Activated CD4-positive, alpha-beta memory T cell treated with anti-CD3 and anti-CD28 coated beads, Interleukin-2, amount 10 ng/mL, durations not matched to agents 7 days and 5 days (primary cell): ENCODE measurements at regions not wholly inside any gene's neighbourhood (a gene's known extent, or its start where the extent isn't known, plus 50 kb on each side); places are given as distances from the start of the nearest gene placed in this dataset.

Experiments
- CTCF ChIA-PET: fragments of 350-600 bp; sonication (Branson Sonifier 250); formaldehyde crosslinking; loops from one replicate; lab custom pipeline; 2021; ENCODE audit warnings: antibody characterized with exemption, inconsistent platforms; lab: Charles Lee
- POLR2A ChIA-PET: fragments of 350-600 bp; sonication (Branson Sonifier 250); formaldehyde crosslinking; loops from one replicate; lab custom pipeline; 2021; ENCODE audit warnings: antibody characterized with exemption; lab: Charles Lee
- DNase-seq: peaks from one replicate; pipeline ENCODE4 v3.0.0-alpha.2; 2020
- H3K27ac Mint-ChIP-seq: one replicate; pipeline ENCODE4 v1.8.0; 2021; ENCODE audit warnings: mild to moderate bottlenecking, mixed read lengths
- H3K27me3 Mint-ChIP-seq: one replicate; pipeline ENCODE4 v1.8.0; 2021; ENCODE audit warnings: mixed read lengths
- H3K36me3 Mint-ChIP-seq: one replicate; pipeline ENCODE4 v1.8.0; 2021; ENCODE audit warnings: low read depth, mixed read lengths
- H3K4me1 Mint-ChIP-seq: one replicate; pipeline ENCODE4 v1.8.0; 2021; ENCODE audit warnings: mixed read lengths
- H3K4me3 Mint-ChIP-seq: one replicate; pipeline ENCODE4 v1.8.0; 2021; ENCODE audit warnings: mild to moderate bottlenecking, mixed read lengths
- H3K9me3 Mint-ChIP-seq: one replicate; pipeline ENCODE4 v1.8.0; 2021; ENCODE audit warnings: mixed read lengths

GRCh38 chr2:14197293-14197692 lies 435.2 kb upstream of the LRATD1 start:
- H3K9me3 Mint-ChIP-seq = peaks cover 9% of the 10 kb centered on the region
- no peak for DNase-seq
- ChIA-PET CTCF (no interaction called here), POLR2A (no interaction called here)
- no peaks in the 10 kb centered on the region for H3K36me3 Mint-ChIP-seq
- no peaks in the 10 kb centered on the region for H3K27me3 Mint-ChIP-seq
- no peaks in the 10 kb centered on the region for H3K4me1 Mint-ChIP-seq
- H3K4me3 Mint-ChIP-seq = no peak overlapping the region
- H3K27ac Mint-ChIP-seq = no peak overlapping the region

GRCh38 chr2:14199040-14199439 lies 433.5 kb upstream of the LRATD1 start:
- POLR2A ChIA-PET = no interaction called here
- Mint-ChIP-seq H3K27me3 (no peaks in the 10 kb centered on the region), H3K36me3 (no peaks in the 10 kb centered on the region), H3K9me3 (peaks cover 9% of the 10 kb centered on the region), H3K4me1 (no peaks in the 10 kb centered on the region), H3K4me3 (no peak overlapping the region), H3K27ac (no peak overlapping the region)
- DNase-seq = no peak
- CTCF ChIA-PET = no interaction called here

- ChIA-PET POLR2A (no interaction called here), CTCF (no interaction called here)
- Mint-ChIP-seq H3K27me3 (no peaks in the 10 kb centered on the region), H3K9me3 (peaks cover 3% of the 10 kb centered on the region), H3K4me1 (no peaks in the 10 kb centered on the region), H3K27ac (no peak overlapping the region), H3K4me3 (no peak overlapping the region), H3K36me3 (no peaks in the 10 kb centered on the region)
- no peak for DNase-seq
Measured at GRCh38 chr2:14219306-14219705, 413.2 kb upstream of the LRATD1 start.

- POLR2A ChIA-PET = no interaction called here
- Mint-ChIP-seq H3K36me3 (no peaks in the 10 kb centered on the region), H3K27me3 (no peaks in the 10 kb centered on the region), H3K9me3 (peaks cover 4% of the 10 kb centered on the region), H3K4me3 (no peak overlapping the region), H3K4me1 (no peaks in the 10 kb centered on the region), H3K27ac (no peak overlapping the region)
- DNase-seq = no peak
- CTCF ChIA-PET = no interaction called here
Measured at GRCh38 chr2:14220101-14220500, 412.4 kb upstream of the LRATD1 start.

GRCh38 chr2:14221466-14221865 lies 411.1 kb upstream of the LRATD1 start:
- H3K9me3 Mint-ChIP-seq = peaks cover 8% of the 10 kb centered on the region
- no peaks in the 10 kb centered on the region for H3K36me3 Mint-ChIP-seq
- ChIA-PET POLR2A (no interaction called here), CTCF (no interaction called here)
- DNase-seq = no peak
- no peaks in the 10 kb centered on the region for H3K4me1 Mint-ChIP-seq
- no peak overlapping the region for H3K27ac Mint-ChIP-seq
- H3K27me3 Mint-ChIP-seq = no peaks in the 10 kb centered on the region
- no peak overlapping the region for H3K4me3 Mint-ChIP-seq

GRCh38 chr2:14223576-14223975 lies 408.9 kb upstream of the LRATD1 start:
- Mint-ChIP-seq H3K36me3 (no peaks in the 10 kb centered on the region), H3K9me3 (peaks cover 10% of the 10 kb centered on the region), H3K4me1 (no peaks in the 10 kb centered on the region), H3K27ac (no peak overlapping the region), H3K27me3 (no peaks in the 10 kb centered on the region), H3K4me3 (no peak overlapping the region)
- DNase-seq = no peak
- ChIA-PET CTCF (no interaction called here), POLR2A (no interaction called here)

- DNase-seq = no peak
- Mint-ChIP-seq H3K36me3 (no peaks in the 10 kb centered on the region), H3K27ac (no peak overlapping the region), H3K4me1 (no peaks in the 10 kb centered on the region), H3K9me3 (peaks cover 9% of the 10 kb centered on the region), H3K4me3 (no peak overlapping the region), H3K27me3 (no peaks in the 10 kb centered on the region)
- ChIA-PET CTCF (no interaction called here), POLR2A (no interaction called here)
Measured at GRCh38 chr2:14231391-14231898, 401.1 kb upstream of the LRATD1 start.

GRCh38 chr2:14232217-14232616 lies 400.3 kb upstream of the LRATD1 start:
- ChIA-PET CTCF (no interaction called here), POLR2A (no interaction called here)
- Mint-ChIP-seq H3K9me3 (peaks cover 6% of the 10 kb centered on the region), H3K36me3 (no peaks in the 10 kb centered on the region), H3K27me3 (no peaks in the 10 kb centered on the region), H3K4me1 (no peaks in the 10 kb centered on the region), H3K4me3 (no peak overlapping the region), H3K27ac (no peak overlapping the region)
- no peak for DNase-seq

GRCh38 chr2:14234911-14235310 lies 397.6 kb upstream of the LRATD1 start:
- DNase-seq = no peak
- Mint-ChIP-seq H3K9me3 (peaks cover 8% of the 10 kb centered on the region), H3K36me3 (no peaks in the 10 kb centered on the region), H3K27ac (no peak overlapping the region), H3K4me1 (no peaks in the 10 kb centered on the region), H3K27me3 (no peaks in the 10 kb centered on the region), H3K4me3 (no peak overlapping the region)
- ChIA-PET CTCF (no interaction called here), POLR2A (no interaction called here)

- no peaks in the 10 kb centered on the region for H3K27me3 Mint-ChIP-seq
- no peak for DNase-seq
- ChIA-PET POLR2A (no interaction called here), CTCF (no interaction called here)
- no peaks in the 10 kb centered on the region for H3K4me1 Mint-ChIP-seq
- no peak overlapping the region for H3K27ac Mint-ChIP-seq
- no peaks in the 10 kb centered on the region for H3K36me3 Mint-ChIP-seq
- H3K4me3 Mint-ChIP-seq = no peak overlapping the region
- peaks cover 8% of the 10 kb centered on the region for H3K9me3 Mint-ChIP-seq
Measured at GRCh38 chr2:14235667-14236066, 396.9 kb upstream of the LRATD1 start.

- no peaks in the 10 kb centered on the region for H3K4me1 Mint-ChIP-seq
- no peak for DNase-seq
- CTCF ChIA-PET = no interaction called here
- H3K36me3 Mint-ChIP-seq = no peaks in the 10 kb centered on the region
- H3K9me3 Mint-ChIP-seq = peaks cover 7% of the 10 kb centered on the region
- no peak overlapping the region for H3K27ac Mint-ChIP-seq
- POLR2A ChIA-PET = no interaction called here
- H3K4me3 Mint-ChIP-seq = no peak overlapping the region
- no peaks in the 10 kb centered on the region for H3K27me3 Mint-ChIP-seq
Measured at GRCh38 chr2:14237902-14238301, 394.6 kb upstream of the LRATD1 start.

GRCh38 chr2:14239605-14240004 lies 392.9 kb upstream of the LRATD1 start:
- H3K27me3 Mint-ChIP-seq = no peaks in the 10 kb centered on the region
- no peak for DNase-seq
- POLR2A ChIA-PET = no interaction called here
- H3K36me3 Mint-ChIP-seq = no peaks in the 10 kb centered on the region
- no peak overlapping the region for H3K4me3 Mint-ChIP-seq
- H3K9me3 Mint-ChIP-seq = peaks cover 7% of the 10 kb centered on the region
- no peak overlapping the region for H3K27ac Mint-ChIP-seq
- H3K4me1 Mint-ChIP-seq = no peaks in the 10 kb centered on the region
- CTCF ChIA-PET = no interaction called here

- H3K27me3 Mint-ChIP-seq = no peaks in the 10 kb centered on the region
- no peaks in the 10 kb centered on the region for H3K36me3 Mint-ChIP-seq
- DNase-seq = no peak
- ChIA-PET CTCF (no interaction called here), POLR2A (no interaction called here)
- no peak overlapping the region for H3K27ac Mint-ChIP-seq
- H3K4me1 Mint-ChIP-seq = no peaks in the 10 kb centered on the region
- H3K4me3 Mint-ChIP-seq = no peak overlapping the region
- H3K9me3 Mint-ChIP-seq = peaks cover 4% of the 10 kb centered on the region
Measured at GRCh38 chr2:14240868-14241267, 391.6 kb upstream of the LRATD1 start.

- POLR2A ChIA-PET = no interaction called here
- Mint-ChIP-seq H3K4me3 (no peak overlapping the region), H3K9me3 (peaks cover 6% of the 10 kb centered on the region), H3K27me3 (no peaks in the 10 kb centered on the region), H3K36me3 (no peaks in the 10 kb centered on the region), H3K4me1 (no peaks in the 10 kb centered on the region), H3K27ac (no peak overlapping the region)
- CTCF ChIA-PET = no interaction called here
- DNase-seq = no peak
Measured at GRCh38 chr2:14245901-14246300, 386.6 kb upstream of the LRATD1 start.
